H1 (cell line): ENCODE measurements at regions not wholly inside any gene's neighbourhood (a gene's known extent, or its start where the extent isn't known, plus 50 kb on each side); places are given as distances from the start of the nearest gene placed in this dataset.

Experiments
- CEBPB ChIP-seq: IDR thresholded peaks from 2 replicates; pipeline ENCODE4 v1.6.1; 2012; ENCODE audit warnings: low read depth, low read length
- EP300 ChIP-seq, 2 experiments: IDR thresholded peaks; 1 replicate in 1 of 2; 2 replicates in 1 of 2; pipeline ENCODE4 v1.6.1; 2011 to 2012; ENCODE audit warnings: low read depth in 2 of 2, low read length in 2 of 2, mild to moderate bottlenecking in 2 of 2, borderline replicate concordance in 1 of 2, inconsistent platforms in 1 of 2, moderate library complexity in 1 of 2
- EZH2 ChIP-seq: fragments of 200-600 bp; sonication (generic); IDR thresholded peaks from 2 replicates; pipeline ENCODE4 v1.7.1; 2012; ENCODE audit warnings: low read depth, mild to moderate bottlenecking, moderate library complexity, low read length, inconsistent platforms; ENCODE audit not compliant: severe bottlenecking
- POLR2A ChIP-seq, 2 experiments: IDR thresholded peaks; 1 replicate in 1 of 2; 2 replicates in 1 of 2; pipeline ENCODE4 v1.6.1; 2011; ENCODE audit warnings: low read depth in 2 of 2, low read length in 2 of 2, mild to moderate bottlenecking in 2 of 2; ENCODE audit errors: control extremely low read depth in 1 of 2
- POLR2AphosphoS5 ChIP-seq: IDR thresholded peaks from 2 replicates; pipeline ENCODE4 v1.6.1; 2011; ENCODE audit warnings: low read depth, low read length
- YY1 ChIP-seq: IDR thresholded peaks from 2 replicates; pipeline ENCODE4 v1.6.1; 2011; ENCODE audit warnings: low read depth, mild to moderate bottlenecking, low read length
- ZNF274 ChIP-seq: IDR thresholded peaks from 2 replicates; pipeline ENCODE4 v1.7.0; 2012; ENCODE audit warnings: low read length, borderline replicate concordance; ENCODE audit errors: extremely low read depth
- TF ChIP-seq, protein P1 (sequence below), 3 experiments: IDR thresholded peaks; 1 replicate in 2 of 3; 2 replicates in 1 of 3; pipeline versions ENCODE4 v1.5.1 to v1.6.1; 2011; ENCODE audit warnings: low read length in 3 of 3, mild to moderate bottlenecking in 3 of 3, inconsistent platforms in 2 of 3, low read depth in 1 of 3, moderate library complexity in 1 of 3; ENCODE audit not compliant: insufficient read depth in 1 of 3; ENCODE audit errors: control extremely low read depth in 1 of 3

DNA sequence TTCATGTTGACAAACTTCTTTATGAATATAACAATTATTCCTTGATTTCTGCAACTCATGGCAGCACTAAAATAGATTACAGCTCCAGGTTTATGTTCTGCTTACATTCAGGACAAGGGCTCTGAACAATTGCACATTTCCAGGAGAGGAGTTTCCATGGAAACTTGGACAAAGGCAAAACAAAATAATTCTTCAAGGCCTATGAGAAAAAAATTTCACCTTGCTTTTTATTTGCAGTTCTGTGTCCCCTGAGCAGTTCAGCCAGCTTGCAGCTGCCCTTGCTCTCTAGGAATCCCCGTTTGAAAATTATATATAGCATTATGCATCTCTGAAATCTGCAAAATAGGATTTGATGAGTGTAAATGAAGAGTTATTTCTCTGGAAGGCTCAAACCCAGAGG is 71.7 kb downstream of the ARL4A start:
- TF ChIP-seq, protein P1, sequence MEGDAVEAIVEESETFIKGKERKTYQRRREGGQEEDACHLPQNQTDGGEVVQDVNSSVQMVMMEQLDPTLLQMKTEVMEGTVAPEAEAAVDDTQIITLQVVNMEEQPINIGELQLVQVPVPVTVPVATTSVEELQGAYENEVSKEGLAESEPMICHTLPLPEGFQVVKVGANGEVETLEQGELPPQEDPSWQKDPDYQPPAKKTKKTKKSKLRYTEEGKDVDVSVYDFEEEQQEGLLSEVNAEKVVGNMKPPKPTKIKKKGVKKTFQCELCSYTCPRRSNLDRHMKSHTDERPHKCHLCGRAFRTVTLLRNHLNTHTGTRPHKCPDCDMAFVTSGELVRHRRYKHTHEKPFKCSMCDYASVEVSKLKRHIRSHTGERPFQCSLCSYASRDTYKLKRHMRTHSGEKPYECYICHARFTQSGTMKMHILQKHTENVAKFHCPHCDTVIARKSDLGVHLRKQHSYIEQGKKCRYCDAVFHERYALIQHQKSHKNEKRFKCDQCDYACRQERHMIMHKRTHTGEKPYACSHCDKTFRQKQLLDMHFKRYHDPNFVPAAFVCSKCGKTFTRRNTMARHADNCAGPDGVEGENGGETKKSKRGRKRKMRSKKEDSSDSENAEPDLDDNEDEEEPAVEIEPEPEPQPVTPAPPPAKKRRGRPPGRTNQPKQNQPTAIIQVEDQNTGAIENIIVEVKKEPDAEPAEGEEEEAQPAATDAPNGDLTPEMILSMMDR (IDR thresholded peaks at IDR 0.05; ENCODE audit: control extremely low read depth in 1 of 3, insufficient read depth in 1 of 3, low read depth in 1 of 3, low read length in 3 of 3): no peak
- TF ChIP-seq POLR2A (IDR thresholded peaks at IDR 0.05; ENCODE audit: control extremely low read depth in 1 of 2, low read depth in 2 of 2, low read length in 2 of 2) (no peak), YY1 (no peak), EZH2 (no peak), EP300 (IDR thresholded peaks at IDR 0.05; ENCODE audit: borderline replicate concordance in 1 of 2, low read depth in 2 of 2, low read length in 2 of 2) (no peak), ZNF274 (no peak), CEBPB (no peak), POLR2AphosphoS5 (no peak)
